Tibial nerve (tissue), 4 donors: ENCODE measurements at regions not wholly inside any gene's neighbourhood (a gene's known extent, or its start where the extent isn't known, plus 50 kb on each side); places are given as distances from the start of the nearest gene placed in this dataset.

Experiments
- EP300 ChIP-seq, 2 donors: sonication (generic); formaldehyde crosslinking; IDR thresholded peaks; one replicate each; pipeline ENCODE4 v1.6.1; 2017; ENCODE audit warnings: antibody characterized with exemption in 2 of 2, mild to moderate bottlenecking in 1 of 2
- POLR2A ChIP-seq, 2 donors: fragments of 450-650 bp; IDR thresholded peaks; one replicate each; pipeline ENCODE4 v1.6.1; 2017; ENCODE audit warnings: antibody characterized with exemption in 2 of 2, mild to moderate bottlenecking in 2 of 2, moderate library complexity in 2 of 2
- TF ChIP-seq, protein P1 (sequence below), 5 experiments: fragments of 200-600 bp in 3 of 5; fragments of 450-650 bp in 2 of 5; sonication (generic) in 3 of 5; IDR thresholded peaks; one replicate each; pipeline ENCODE4 v1.5.1; 2016 to 2019; ENCODE audit warnings: antibody characterized with exemption in 5 of 5, mild to moderate bottlenecking in 3 of 5, moderate library complexity in 2 of 5

DNA sequence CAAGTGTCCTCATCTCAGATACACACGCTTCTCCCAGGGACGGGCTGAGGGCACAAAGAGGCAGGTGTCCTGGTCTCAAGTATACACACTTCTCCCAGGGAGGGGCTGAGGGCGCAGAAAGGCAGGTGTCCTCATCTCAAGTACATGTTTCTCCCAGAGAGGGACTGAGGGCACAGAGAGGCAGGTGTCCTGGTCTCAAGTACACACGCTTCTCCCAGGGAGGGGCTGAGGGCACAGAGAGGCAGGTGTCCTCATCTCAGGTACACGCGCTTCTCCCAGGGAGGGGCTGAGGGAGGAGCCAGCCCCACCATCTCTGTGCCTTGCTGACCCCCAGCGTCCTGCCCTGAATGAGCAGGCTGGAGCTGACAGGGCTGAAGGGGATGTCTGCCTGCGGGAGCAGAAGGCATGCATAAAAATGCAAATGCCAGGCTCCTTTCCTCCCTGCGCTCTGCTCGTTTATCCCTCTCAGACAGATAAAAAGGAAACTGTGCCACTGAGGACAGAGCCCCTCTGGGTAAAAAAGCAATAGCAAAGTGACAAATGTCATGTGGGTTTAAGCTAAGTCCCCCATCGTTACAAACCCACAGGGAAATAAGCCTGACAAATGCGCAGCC is 96.1 kb upstream of the UQCRFS1 start:
- TF ChIP-seq, protein P1, sequence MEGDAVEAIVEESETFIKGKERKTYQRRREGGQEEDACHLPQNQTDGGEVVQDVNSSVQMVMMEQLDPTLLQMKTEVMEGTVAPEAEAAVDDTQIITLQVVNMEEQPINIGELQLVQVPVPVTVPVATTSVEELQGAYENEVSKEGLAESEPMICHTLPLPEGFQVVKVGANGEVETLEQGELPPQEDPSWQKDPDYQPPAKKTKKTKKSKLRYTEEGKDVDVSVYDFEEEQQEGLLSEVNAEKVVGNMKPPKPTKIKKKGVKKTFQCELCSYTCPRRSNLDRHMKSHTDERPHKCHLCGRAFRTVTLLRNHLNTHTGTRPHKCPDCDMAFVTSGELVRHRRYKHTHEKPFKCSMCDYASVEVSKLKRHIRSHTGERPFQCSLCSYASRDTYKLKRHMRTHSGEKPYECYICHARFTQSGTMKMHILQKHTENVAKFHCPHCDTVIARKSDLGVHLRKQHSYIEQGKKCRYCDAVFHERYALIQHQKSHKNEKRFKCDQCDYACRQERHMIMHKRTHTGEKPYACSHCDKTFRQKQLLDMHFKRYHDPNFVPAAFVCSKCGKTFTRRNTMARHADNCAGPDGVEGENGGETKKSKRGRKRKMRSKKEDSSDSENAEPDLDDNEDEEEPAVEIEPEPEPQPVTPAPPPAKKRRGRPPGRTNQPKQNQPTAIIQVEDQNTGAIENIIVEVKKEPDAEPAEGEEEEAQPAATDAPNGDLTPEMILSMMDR (IDR thresholded peaks at IDR 0.05), result no peak
- no peak for TF ChIP-seq POLR2A (IDR thresholded peaks at IDR 0.05)
- no peak for TF ChIP-seq EP300 (IDR thresholded peaks at IDR 0.05)
